ENCODE measurements at regions not wholly inside any gene's neighbourhood (a gene's known extent, or its start where the extent isn't known, plus 50 kb on each side); places are given as distances from the start of the nearest gene placed in this dataset.

DNA sequence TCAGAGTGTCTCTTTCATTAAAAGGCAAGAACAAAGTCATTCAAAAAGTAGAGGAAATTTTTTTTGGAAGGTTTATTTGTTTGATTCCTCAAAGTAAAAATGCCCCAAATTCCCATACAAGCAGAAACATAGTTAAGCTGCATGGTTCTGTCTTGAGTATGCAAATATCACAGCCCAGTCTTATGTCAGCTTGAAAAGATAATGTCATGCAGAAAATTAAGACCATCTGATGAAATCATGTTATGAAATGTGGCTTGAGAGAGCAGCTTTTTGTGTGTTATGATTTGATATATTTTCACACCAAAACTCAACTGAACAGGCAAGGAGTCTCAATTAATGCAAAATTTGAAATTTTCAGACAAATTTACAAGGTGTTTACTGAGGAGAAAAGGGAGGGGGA, 411.0 kb downstream of the LMO4 start:
- no peaks in the 10 kb centered on the region for H3K27me3 ChIP-seq
- no peak for TF ChIP-seq Cebpa-rat (IDR thresholded peaks at IDR 0.05)
- no peak overlapping the region for H3K4me2 ChIP-seq
- H4K20me1 ChIP-seq, result no peaks in the 10 kb centered on the region
- no peak overlapping the region for H3K4me3 ChIP-seq
- H3K9ac ChIP-seq, result no peak overlapping the region
- no peak overlapping the region for H3K27ac ChIP-seq
- no peaks in the 10 kb centered on the region for H3K9me3 ChIP-seq (replicated peaks in 1 of 11)
- H3K36me3 ChIP-seq, result no peaks in the 10 kb centered on the region
- no peaks in the 10 kb centered on the region for H3K4me1 ChIP-seq

GRCh38 chr1:87743256-87743655, 414.6 kb downstream of the LMO4 start:
- no peaks in the 10 kb centered on the region for H4K20me1 ChIP-seq
- H3K4me1 ChIP-seq, result no peaks in the 10 kb centered on the region
- no peak overlapping the region for H3K9ac ChIP-seq

GRCh38 chr1:87744056-87744455, 415.4 kb downstream of the LMO4 start:
- H3K9ac ChIP-seq, result no peak overlapping the region
- no peaks in the 10 kb centered on the region for H3K27me3 ChIP-seq
- no peaks in the 10 kb centered on the region for H4K20me1 ChIP-seq
- H3K4me2 ChIP-seq, result no peak overlapping the region
- no peak overlapping the region for H3K27ac ChIP-seq
- H3K36me3 ChIP-seq, result no peaks in the 10 kb centered on the region
- TF ChIP-seq Cebpa-rat (IDR thresholded peaks at IDR 0.05), result no peak
- H3K4me3 ChIP-seq, result no peak overlapping the region
- H3K4me1 ChIP-seq, result no peaks in the 10 kb centered on the region
- no peaks in the 10 kb centered on the region for H3K9me3 ChIP-seq (replicated peaks in 1 of 11)

More at GRCh38 chr1:87743256-87743655, 414.6 kb downstream of the LMO4 start:
- no peak overlapping the region for H3K4me2 ChIP-seq
- H3K9me3 ChIP-seq (replicated peaks in 1 of 11), result no peaks in the 10 kb centered on the region
- no peak overlapping the region for H3K4me3 ChIP-seq
- no peaks in the 10 kb centered on the region for H3K36me3 ChIP-seq
- H3K27ac ChIP-seq, result no peak overlapping the region
- TF ChIP-seq Cebpa-rat (IDR thresholded peaks at IDR 0.05), result no peak
- H3K27me3 ChIP-seq, result no peaks in the 10 kb centered on the region

GRCh38 chr1:87744763-87745162, 416.1 kb downstream of the LMO4 start:
- no peak for TF ChIP-seq Cebpa-rat (IDR thresholded peaks at IDR 0.05)
- Histone ChIP-seq H3K27me3 (no peaks in the 10 kb centered on the region), H3K9ac (no peak overlapping the region)

GRCh38 chr1:87753366-87753765, 424.7 kb downstream of the LMO4 start:
- no peaks in the 10 kb centered on the region for H3K36me3 ChIP-seq
- no peak for TF ChIP-seq Cebpa-rat (IDR thresholded peaks at IDR 0.05)
- no peak overlapping the region for H3K9ac ChIP-seq
- H4K20me1 ChIP-seq, result no peaks in the 10 kb centered on the region
- no peaks in the 10 kb centered on the region for H3K9me3 ChIP-seq (replicated peaks in 1 of 11)
- no peak overlapping the region for H3K4me2 ChIP-seq
- no peaks in the 10 kb centered on the region for H3K27me3 ChIP-seq
- H3K27ac ChIP-seq, result no peak overlapping the region
- H3K4me3 ChIP-seq, result no peak overlapping the region
- H3K4me1 ChIP-seq, result no peaks in the 10 kb centered on the region

More at GRCh38 chr1:87744763-87745162, 416.1 kb downstream of the LMO4 start:
- H4K20me1 ChIP-seq, result no peaks in the 10 kb centered on the region
- no peak overlapping the region for H3K4me2 ChIP-seq
- no peak overlapping the region for H3K4me3 ChIP-seq
- H3K9me3 ChIP-seq (replicated peaks in 1 of 11), result no peaks in the 10 kb centered on the region
- H3K27ac ChIP-seq, result no peak overlapping the region
- no peaks in the 10 kb centered on the region for H3K36me3 ChIP-seq
- no peaks in the 10 kb centered on the region for H3K4me1 ChIP-seq

GRCh38 chr1:87754139-87754538, 425.5 kb downstream of the LMO4 start:
- H4K20me1 ChIP-seq, result no peaks in the 10 kb centered on the region
- H3K4me3 ChIP-seq, result no peak overlapping the region
- no peak overlapping the region for H3K9ac ChIP-seq
- no peaks in the 10 kb centered on the region for H3K4me1 ChIP-seq
- H3K27me3 ChIP-seq, result no peaks in the 10 kb centered on the region
- no peak overlapping the region for H3K27ac ChIP-seq
- no peaks in the 10 kb centered on the region for H3K36me3 ChIP-seq
- H3K9me3 ChIP-seq (replicated peaks in 1 of 11), result no peaks in the 10 kb centered on the region
- no peak for TF ChIP-seq Cebpa-rat (IDR thresholded peaks at IDR 0.05)
- no peak overlapping the region for H3K4me2 ChIP-seq

GRCh38 chr1:87757676-87758075, 429.0 kb downstream of the LMO4 start:
- H3K4me2 ChIP-seq, result no peak overlapping the region
- H4K20me1 ChIP-seq, result no peaks in the 10 kb centered on the region
- H3K27me3 ChIP-seq, result no peaks in the 10 kb centered on the region
- H3K4me1 ChIP-seq, result no peaks in the 10 kb centered on the region
- H3K36me3 ChIP-seq, result no peaks in the 10 kb centered on the region
- TF ChIP-seq Cebpa-rat (IDR thresholded peaks at IDR 0.05), result no peak
- H3K9me3 ChIP-seq (replicated peaks in 1 of 11), result no peaks in the 10 kb centered on the region
- no peak overlapping the region for H3K4me3 ChIP-seq
- H3K9ac ChIP-seq, result no peak overlapping the region
- H3K27ac ChIP-seq, result no peak overlapping the region

DNA sequence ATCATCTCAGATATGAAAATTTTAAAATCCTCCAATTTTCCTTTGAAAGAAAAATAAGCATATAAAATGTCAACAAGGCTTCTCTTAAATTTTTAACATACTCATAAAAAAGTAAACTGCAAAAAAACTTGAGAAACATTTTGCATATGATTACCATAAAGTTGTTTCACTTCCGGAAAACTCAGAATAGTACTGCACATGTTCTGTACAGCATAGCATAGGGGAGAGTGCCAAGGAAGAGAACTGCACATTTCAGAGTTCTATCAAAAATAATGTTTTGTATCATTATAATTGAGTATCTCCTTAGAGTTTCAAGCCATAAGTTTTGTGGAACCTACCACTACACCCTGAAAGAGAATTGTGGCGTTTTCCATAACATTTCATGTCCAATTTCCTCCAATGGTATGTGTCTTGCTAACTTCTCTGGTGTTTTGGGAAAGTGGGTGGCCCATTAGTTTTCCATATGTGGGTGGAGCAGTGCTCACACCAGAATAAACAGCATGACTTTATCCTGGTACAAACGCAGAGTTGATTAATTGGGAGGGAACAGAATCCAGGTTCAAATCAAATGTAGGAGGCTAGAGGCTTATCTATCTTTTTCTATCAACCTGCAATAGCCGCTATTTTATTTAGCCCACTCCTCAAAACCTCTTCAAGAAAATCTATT, 430.9 kb downstream of the LMO4 start:
- no peaks in the 10 kb centered on the region for H3K27me3 ChIP-seq
- no peak overlapping the region for H3K27ac ChIP-seq
- no peak overlapping the region for H3K4me2 ChIP-seq
- no peak overlapping the region for H3K9ac ChIP-seq
- no peaks in the 10 kb centered on the region for H3K36me3 ChIP-seq
- no peaks in the 10 kb centered on the region for H3K9me3 ChIP-seq (replicated peaks in 1 of 11)
- H3K4me1 ChIP-seq, result no peaks in the 10 kb centered on the region
- TF ChIP-seq Cebpa-rat (IDR thresholded peaks at IDR 0.05), result no peak
- H4K20me1 ChIP-seq, result no peaks in the 10 kb centered on the region
- H3K4me3 ChIP-seq, result no peak overlapping the region

DNA sequence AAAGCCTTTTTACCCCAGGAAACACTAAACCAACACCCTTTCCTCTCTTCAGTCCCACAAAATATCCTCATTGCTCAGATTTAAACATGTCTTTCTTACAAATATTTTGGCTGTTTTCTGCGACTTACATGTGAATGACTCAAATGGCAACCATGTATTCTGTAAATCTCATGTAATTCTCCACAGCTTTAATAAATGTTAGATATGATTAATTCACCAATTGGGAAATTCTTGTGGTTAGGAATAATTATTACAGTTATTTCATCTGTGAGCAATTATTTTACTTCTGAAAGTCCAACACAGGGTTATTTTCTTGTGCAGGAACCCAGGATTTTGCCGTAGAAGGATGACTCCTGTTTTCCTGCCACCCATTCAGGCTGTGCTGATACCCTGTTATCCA, 431.5 kb downstream of the LMO4 start:
- Histone ChIP-seq H3K36me3 (no peaks in the 10 kb centered on the region), H3K4me2 (no peak overlapping the region), H3K4me1 (no peaks in the 10 kb centered on the region; a peak in 1 of 20 replicates), H3K9ac (no peak overlapping the region), H3K27me3 (no peaks in the 10 kb centered on the region), H4K20me1 (no peaks in the 10 kb centered on the region), H3K9me3 (replicated peaks in 1 of 11) (no peaks in the 10 kb centered on the region), H3K27ac (no peak overlapping the region), H3K4me3 (no peak overlapping the region)
- no peak for TF ChIP-seq Cebpa-rat (IDR thresholded peaks at IDR 0.05)

- no peak for TF ChIP-seq Cebpa-rat (IDR thresholded peaks at IDR 0.05)
- Histone ChIP-seq H3K4me3 (no peak overlapping the region), H4K20me1 (no peaks in the 10 kb centered on the region), H3K9ac (no peak overlapping the region), H3K36me3 (no peaks in the 10 kb centered on the region), H3K27me3 (no peaks in the 10 kb centered on the region), H3K4me2 (no peak overlapping the region), H3K4me1 (peaks cover 0 to 4% (median 0%) of the 10 kb centered on the region in 10 experiments; a peak in 2 of 20 replicates), H3K9me3 (replicated peaks in 1 of 11) (no peaks in the 10 kb centered on the region), H3K27ac (no peak overlapping the region)
Measured at GRCh38 chr1:87760654-87761053, 432.0 kb downstream of the LMO4 start.

All from BLaER1 treated with 17β-estradiol and CSF1 and Interleukin-3, amounts not matched to agents 10 nM and 100 nM (cell line).